Astrocyte (in vitro differentiated cells and primary cell): ENCODE measurements at regions not wholly inside any gene's neighbourhood (a gene's known extent, or its start where the extent isn't known, plus 50 kb on each side); places are given as distances from the start of the nearest gene placed in this dataset.

Experiments
- EZH2 ChIP-seq: IDR thresholded peaks from 2 replicates; pipeline ENCODE4 v1.6.1; 2012; ENCODE audit warnings: mild to moderate bottlenecking, low read length, inconsistent platforms; ENCODE audit not compliant: insufficient read depth
- TF ChIP-seq, protein P1 (sequence below): IDR thresholded peaks from 2 replicates; pipeline ENCODE4 v1.5.1; 2011; ENCODE audit warnings: low read depth, mild to moderate bottlenecking, inconsistent platforms, low read length, moderate library complexity; ENCODE audit not compliant: insufficient read depth

DNA sequence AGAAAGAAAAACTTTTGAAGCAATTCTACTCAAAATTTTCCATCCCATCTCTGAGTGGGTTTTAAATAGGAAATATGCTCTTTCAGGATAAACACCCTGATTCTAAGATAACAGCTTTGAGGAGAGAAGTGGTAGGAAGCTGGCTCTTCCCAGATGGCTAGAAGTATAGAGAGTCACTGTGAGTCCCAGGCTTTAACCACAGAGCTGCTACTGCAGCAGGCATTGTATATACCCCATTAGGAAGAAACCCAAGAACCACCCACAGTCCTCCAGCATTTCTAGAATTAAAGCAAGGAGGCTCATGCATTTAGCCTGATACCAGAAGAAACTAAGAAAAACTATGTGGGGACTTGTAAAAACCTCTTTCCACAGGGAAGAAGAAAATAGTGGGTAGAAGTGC lies 1405.6 kb upstream of the TENM4 start:
- no peak for TF ChIP-seq EZH2
- TF ChIP-seq, protein P1, sequence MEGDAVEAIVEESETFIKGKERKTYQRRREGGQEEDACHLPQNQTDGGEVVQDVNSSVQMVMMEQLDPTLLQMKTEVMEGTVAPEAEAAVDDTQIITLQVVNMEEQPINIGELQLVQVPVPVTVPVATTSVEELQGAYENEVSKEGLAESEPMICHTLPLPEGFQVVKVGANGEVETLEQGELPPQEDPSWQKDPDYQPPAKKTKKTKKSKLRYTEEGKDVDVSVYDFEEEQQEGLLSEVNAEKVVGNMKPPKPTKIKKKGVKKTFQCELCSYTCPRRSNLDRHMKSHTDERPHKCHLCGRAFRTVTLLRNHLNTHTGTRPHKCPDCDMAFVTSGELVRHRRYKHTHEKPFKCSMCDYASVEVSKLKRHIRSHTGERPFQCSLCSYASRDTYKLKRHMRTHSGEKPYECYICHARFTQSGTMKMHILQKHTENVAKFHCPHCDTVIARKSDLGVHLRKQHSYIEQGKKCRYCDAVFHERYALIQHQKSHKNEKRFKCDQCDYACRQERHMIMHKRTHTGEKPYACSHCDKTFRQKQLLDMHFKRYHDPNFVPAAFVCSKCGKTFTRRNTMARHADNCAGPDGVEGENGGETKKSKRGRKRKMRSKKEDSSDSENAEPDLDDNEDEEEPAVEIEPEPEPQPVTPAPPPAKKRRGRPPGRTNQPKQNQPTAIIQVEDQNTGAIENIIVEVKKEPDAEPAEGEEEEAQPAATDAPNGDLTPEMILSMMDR: no peak
